BE2C (cell line): ENCODE measurements at regions not wholly inside any gene's neighbourhood (a gene's known extent, or its start where the extent isn't known, plus 50 kb on each side); places are given as distances from the start of the nearest gene placed in this dataset.

ENCODE experiments used
- DNase-seq: peaks from one replicate; pipeline ENCODE4 v3.0.0-alpha.2; 2020
- H3K27me3 ChIP-seq: fragments of 250-450 bp; sonication (Bioruptor Pico); 2 replicates; pipeline ENCODE4 v1.5.1; 2020; ENCODE audit warnings: mild to moderate bottlenecking
- H3K36me3 ChIP-seq: fragments of 250-450 bp; sonication (Bioruptor Pico); 2 replicates; pipeline ENCODE4 v1.5.1; 2020; ENCODE audit warnings: mild to moderate bottlenecking
- H3K4me1 ChIP-seq: fragments of 250-450 bp; sonication (Bioruptor Pico); 2 replicates; pipeline ENCODE4 v1.5.1; 2020
- H3K4me3 ChIP-seq: 2 replicates; pipeline ENCODE4 v1.5.1; 2011; ENCODE audit warnings: low read depth, low read length
- H3K9me3 ChIP-seq: fragments of 250-450 bp; sonication (Bioruptor Pico); 2 replicates; pipeline ENCODE4 v1.5.1; 2020
- CTCF ChIP-seq: IDR thresholded peaks from 2 replicates; pipeline ENCODE4 v1.5.1; 2012; ENCODE audit warnings: mild to moderate bottlenecking, low read depth, low read length

- no peak for DNase-seq
- no peaks in the 10 kb centered on the region for H3K36me3 ChIP-seq
- H3K4me3 ChIP-seq = no peak overlapping the region
- H3K4me1 ChIP-seq = peaks cover 5% of the 10 kb centered on the region; the same call in 1 of the 2 replicates
- no peak for TF ChIP-seq CTCF
- H3K27me3 ChIP-seq = no peaks in the 10 kb centered on the region
- no peaks in the 10 kb centered on the region for H3K9me3 ChIP-seq
Observed at GRCh38 chr4:99716996-99717395, 59.4 kb upstream of the C4orf54 start.

- DNase-seq = no peak
- no peaks in the 10 kb centered on the region for H3K27me3 ChIP-seq
- no peak for TF ChIP-seq CTCF
- H3K4me1 ChIP-seq = peaks cover 5% of the 10 kb centered on the region; the same call in 1 of the 2 replicates
- no peak overlapping the region for H3K4me3 ChIP-seq
- no peaks in the 10 kb centered on the region for H3K36me3 ChIP-seq
- no peaks in the 10 kb centered on the region for H3K9me3 ChIP-seq
Observed at GRCh38 chr4:99715286-99715685, 57.7 kb upstream of the C4orf54 start.

- Histone ChIP-seq H3K9me3 (no peaks in the 10 kb centered on the region), H3K36me3 (no peaks in the 10 kb centered on the region), H3K27me3 (no peaks in the 10 kb centered on the region), H3K4me1 (peaks cover 5% of the 10 kb centered on the region; the same call in 1 of the 2 replicates), H3K4me3 (no peak overlapping the region)
- no peak for DNase-seq
- no peak for TF ChIP-seq CTCF
Observed at GRCh38 chr4:99714179-99714578, 56.6 kb upstream of the C4orf54 start.

GRCh38 chr4:99712530-99712929, 54.9 kb upstream of the C4orf54 start:
- Histone ChIP-seq H3K27me3 (no peaks in the 10 kb centered on the region), H3K36me3 (no peaks in the 10 kb centered on the region), H3K4me1 (peaks cover 5% of the 10 kb centered on the region; the same call in 1 of the 2 replicates), H3K9me3 (no peaks in the 10 kb centered on the region), H3K4me3 (no peak overlapping the region)
- DNase-seq = no peak
- TF ChIP-seq CTCF = no peak

GRCh38 chr4:99712099-99712498, 54.5 kb upstream of the C4orf54 start:
- TF ChIP-seq CTCF = no peak
- H3K27me3 ChIP-seq = no peaks in the 10 kb centered on the region
- DNase-seq = no peak
- peaks cover 5% of the 10 kb centered on the region; the same call in 1 of the 2 replicates for H3K4me1 ChIP-seq
- no peaks in the 10 kb centered on the region for H3K36me3 ChIP-seq
- H3K4me3 ChIP-seq = no peak overlapping the region
- H3K9me3 ChIP-seq = no peaks in the 10 kb centered on the region

- Histone ChIP-seq H3K36me3 (no peaks in the 10 kb centered on the region), H3K9me3 (no peaks in the 10 kb centered on the region), H3K4me1 (peaks cover 5% of the 10 kb centered on the region; the same call in 1 of the 2 replicates), H3K4me3 (no peak overlapping the region), H3K27me3 (no peaks in the 10 kb centered on the region)
- no peak for DNase-seq
- TF ChIP-seq CTCF = no peak
Observed at GRCh38 chr4:99711657-99712056, 54.0 kb upstream of the C4orf54 start.
